ENCODE measurements at regions not wholly inside any gene's neighbourhood (a gene's known extent, or its start where the extent isn't known, plus 50 kb on each side); places are given as distances from the start of the nearest gene placed in this dataset.
"Not testable (repeated sequence)": the region's sequence is repeated elsewhere in the genome, so short reads cannot be mapped to it uniquely, and the experiment has no call there.

DNA sequence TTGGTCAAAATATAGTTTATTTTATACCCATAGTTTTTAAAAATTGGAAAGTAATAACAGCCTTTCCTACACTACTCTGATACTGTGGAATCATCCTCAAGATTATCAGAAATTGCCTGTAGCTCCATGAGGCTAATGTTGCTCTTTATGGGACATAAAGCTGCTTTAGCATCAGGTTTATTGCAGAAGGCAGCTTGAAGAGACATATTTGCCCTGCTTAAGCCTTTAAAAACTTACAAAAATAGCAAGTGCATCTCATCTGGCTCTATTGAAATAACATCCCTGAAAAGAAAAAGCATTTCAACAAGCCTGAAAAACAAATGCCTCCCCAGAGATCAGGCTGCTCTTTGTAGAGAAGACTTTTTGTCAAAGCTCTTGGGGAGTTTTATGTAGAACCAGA is 142.9 kb upstream of the MON1B start:
- TF ChIP-seq, protein P1, sequence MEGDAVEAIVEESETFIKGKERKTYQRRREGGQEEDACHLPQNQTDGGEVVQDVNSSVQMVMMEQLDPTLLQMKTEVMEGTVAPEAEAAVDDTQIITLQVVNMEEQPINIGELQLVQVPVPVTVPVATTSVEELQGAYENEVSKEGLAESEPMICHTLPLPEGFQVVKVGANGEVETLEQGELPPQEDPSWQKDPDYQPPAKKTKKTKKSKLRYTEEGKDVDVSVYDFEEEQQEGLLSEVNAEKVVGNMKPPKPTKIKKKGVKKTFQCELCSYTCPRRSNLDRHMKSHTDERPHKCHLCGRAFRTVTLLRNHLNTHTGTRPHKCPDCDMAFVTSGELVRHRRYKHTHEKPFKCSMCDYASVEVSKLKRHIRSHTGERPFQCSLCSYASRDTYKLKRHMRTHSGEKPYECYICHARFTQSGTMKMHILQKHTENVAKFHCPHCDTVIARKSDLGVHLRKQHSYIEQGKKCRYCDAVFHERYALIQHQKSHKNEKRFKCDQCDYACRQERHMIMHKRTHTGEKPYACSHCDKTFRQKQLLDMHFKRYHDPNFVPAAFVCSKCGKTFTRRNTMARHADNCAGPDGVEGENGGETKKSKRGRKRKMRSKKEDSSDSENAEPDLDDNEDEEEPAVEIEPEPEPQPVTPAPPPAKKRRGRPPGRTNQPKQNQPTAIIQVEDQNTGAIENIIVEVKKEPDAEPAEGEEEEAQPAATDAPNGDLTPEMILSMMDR (IDR thresholded peaks at IDR 0.05; ENCODE audit: insufficient read depth, low read depth, low read length, missing control alignments), result no peak
- H3K4me3 ChIP-seq (ENCODE audit: low read length), result no peak overlapping the region
- no peak for DNase-seq (ENCODE audit: low read depth)

DNA sequence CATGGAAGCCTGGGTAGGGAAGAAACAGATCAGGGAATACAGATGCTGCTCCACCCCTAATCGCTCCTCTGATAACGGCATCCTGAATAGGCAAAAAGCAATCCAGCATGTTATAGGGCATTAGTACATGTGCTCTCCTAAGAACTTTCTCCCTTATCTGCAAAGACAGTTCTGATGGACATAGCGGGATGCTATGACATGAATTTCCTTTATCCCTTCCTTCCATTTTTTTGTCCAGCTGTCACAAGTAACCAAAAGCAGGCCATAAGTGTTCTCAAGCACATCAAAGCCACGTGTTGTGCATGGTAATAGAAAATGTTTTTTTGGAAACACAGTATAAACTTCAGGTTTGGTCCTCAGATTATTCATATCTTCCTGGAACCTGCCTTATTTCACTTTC is 141.4 kb upstream of the MON1B start:
- no peak for DNase-seq (ENCODE audit: low read depth)
- H3K4me3 ChIP-seq (ENCODE audit: low read length), result no peak overlapping the region
- TF ChIP-seq, protein P1 (IDR thresholded peaks at IDR 0.05; ENCODE audit: insufficient read depth, low read depth, low read length, missing control alignments), result no peak

DNA sequence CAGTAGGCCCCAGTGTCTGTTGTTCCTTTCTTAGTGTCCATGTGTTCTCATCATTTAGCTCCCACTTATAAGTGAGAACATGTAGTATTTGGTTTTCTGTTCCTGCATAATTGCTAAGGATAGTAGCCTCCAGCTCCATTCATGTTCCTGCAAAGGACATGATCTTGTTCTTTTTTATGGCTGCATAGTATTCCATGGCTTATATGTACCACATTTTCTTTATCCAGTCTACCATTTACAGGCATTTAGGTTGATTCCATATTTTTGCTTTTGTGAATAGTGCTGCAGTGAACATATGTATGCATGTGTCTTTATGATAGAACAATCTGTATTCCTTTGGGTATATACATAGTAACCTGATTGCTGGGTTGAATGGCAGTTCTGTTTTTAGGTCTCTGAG is 134.4 kb upstream of the MON1B start:
- DNase-seq (ENCODE audit: low read depth); H3K4me3 ChIP-seq (ENCODE audit: low read length): not testable (repeated sequence)

DNA sequence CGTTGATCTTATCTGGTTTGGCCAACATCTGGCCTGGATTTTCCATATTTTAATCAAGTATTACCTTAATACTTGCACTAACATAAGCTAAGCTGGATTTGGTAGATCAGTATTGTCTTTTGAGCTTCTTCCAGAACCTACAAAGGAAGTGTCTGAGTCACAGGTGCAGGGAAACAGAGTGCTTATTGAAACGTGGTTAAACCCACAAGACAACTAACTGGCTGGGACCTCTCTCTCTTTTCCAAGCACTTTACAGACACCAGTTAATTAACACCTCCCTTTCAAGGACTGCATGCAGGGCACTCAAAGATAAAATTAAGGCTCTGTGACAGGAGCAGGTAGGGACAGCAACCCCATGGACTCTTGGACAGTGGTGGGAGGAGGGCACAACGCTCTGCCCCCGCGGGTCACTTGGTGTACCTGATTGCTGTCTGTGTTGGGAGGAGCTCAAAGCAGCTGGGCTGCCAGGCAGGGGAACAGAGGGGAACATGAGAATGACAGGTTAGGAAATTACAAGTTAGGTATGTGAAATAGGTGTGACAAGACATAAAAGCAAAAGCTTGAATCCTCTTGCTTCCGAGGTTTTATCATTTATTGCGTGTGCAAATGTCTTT is 133.7 kb upstream of the MON1B start:
- DNase-seq (ENCODE audit: low read depth), result peak; percentile 2
- H3K4me3 ChIP-seq (ENCODE audit: low read length), result no peak overlapping the region
- TF ChIP-seq, protein P1 (IDR thresholded peaks at IDR 0.05; ENCODE audit: insufficient read depth, low read depth, low read length, missing control alignments), result no peak

DNA sequence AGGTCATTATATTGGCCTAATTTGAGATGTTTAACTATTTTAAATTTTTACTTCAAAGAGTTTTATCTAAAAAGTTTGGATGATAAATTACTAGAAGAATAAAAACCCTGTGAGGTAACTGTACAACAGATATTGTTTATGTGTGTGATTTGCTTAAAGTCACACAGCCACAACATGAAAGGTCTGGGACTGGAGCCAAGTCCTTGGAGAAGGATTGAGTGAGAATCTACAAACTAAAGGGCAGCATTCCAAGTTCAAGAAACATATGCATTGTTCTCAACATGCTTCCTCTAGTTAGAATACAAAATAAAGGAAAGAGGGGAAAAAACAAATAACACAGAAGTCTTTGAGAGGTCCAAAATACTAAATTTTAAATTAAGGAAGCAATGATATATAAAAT is 131.5 kb upstream of the MON1B start:
- TF ChIP-seq, protein P1 (IDR thresholded peaks at IDR 0.05; ENCODE audit: insufficient read depth, low read depth, low read length, missing control alignments), result no peak
- DNase-seq (ENCODE audit: low read depth), result no peak
- no peak overlapping the region for H3K4me3 ChIP-seq (ENCODE audit: low read length)

DNA sequence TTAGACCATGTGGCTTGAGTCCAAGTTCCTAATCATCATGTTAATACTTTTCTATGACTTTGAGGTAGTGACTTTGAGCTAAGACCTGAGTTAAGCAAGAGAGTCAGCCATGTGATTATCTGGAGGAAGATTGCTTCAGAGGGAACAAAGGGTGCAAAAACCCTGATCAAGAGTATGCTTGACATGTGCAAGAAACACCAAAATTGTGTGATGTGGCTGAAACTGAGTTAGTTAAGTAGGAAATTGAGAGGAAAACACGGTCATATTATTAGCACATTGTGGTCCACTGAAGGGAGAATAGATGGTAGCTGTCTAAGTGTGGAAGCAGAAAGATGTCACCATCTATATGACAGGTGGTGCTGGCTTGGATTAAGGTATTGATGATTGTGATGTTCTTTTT is 130.4 kb upstream of the MON1B start:
- TF ChIP-seq, protein P1 (IDR thresholded peaks at IDR 0.05; ENCODE audit: insufficient read depth, low read depth, low read length, missing control alignments), result no peak
- H3K4me3 ChIP-seq (ENCODE audit: low read length), result no peak overlapping the region
- DNase-seq (ENCODE audit: low read depth), result no peak

DNA sequence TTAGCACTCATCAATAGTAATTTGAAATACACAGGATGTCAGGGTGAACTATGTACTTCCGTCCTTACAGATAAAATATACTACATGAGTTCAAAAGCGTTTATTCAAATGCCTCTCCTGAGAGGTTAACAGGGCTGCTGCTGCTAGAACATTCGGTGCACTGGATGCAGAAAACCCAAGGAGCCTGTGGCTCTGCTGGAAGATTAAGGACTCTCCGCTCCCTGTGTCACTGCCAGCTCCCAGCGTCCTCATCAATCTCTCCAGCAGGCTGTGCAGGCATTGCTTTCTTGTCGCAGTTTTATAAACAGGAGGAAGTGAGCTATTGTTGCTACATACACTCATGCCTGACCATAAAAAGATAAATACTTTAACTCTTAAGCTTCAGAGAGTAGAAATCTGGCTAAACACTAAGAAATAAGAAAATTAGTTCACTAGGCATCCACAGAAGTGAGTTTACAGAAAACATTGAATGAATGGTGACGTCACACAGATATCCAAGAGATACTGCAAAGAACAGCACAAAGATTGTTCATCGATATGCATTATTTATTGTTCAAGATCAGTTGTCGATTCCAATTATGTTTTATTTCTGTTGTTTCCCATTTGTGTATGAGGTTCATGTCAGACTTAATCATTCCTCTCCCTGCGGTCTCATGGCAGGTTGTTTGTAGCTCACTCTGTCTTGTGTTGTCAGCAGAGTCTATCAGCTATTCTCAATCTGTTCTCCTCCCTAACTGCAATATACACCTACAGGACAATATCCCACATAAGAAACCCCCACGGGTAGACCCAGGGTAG is 127.9 kb upstream of the MON1B start:
- TF ChIP-seq, protein P1 (IDR thresholded peaks at IDR 0.05; ENCODE audit: insufficient read depth, low read depth, low read length, missing control alignments), result no peak
- DNase-seq (ENCODE audit: low read depth), result no peak
- H3K4me3 ChIP-seq (ENCODE audit: low read length), result no peak overlapping the region
